Naive thymus-derived CD4-positive, alpha-beta T cell (primary cell): ENCODE measurements at regions not wholly inside any gene's neighbourhood (a gene's known extent, or its start where the extent isn't known, plus 50 kb on each side); places are given as distances from the start of the nearest gene placed in this dataset.

Experiments used
- ATAC-seq: fragments of 150-1000 bp; cut with Tn5 transposase; 2 replicates; pipeline ENCODE4 v1.10.0; 2021; ENCODE audit warnings: mild to moderate bottlenecking, moderate library complexity
- CTCF ChIA-PET: fragments of 350-600 bp; sonication (Branson Sonifier 250); formaldehyde crosslinking; loops from one replicate; lab custom pipeline; 2021; ENCODE audit warnings: antibody characterized with exemption; lab: Charles Lee
- POLR2A ChIA-PET: fragments of 350-600 bp; sonication (Branson Sonifier 250); formaldehyde crosslinking; loops from one replicate; lab custom pipeline; 2021; ENCODE audit warnings: antibody characterized with exemption, inconsistent platforms; lab: Charles Lee
- DNase-seq, 9 donors: peaks; one replicate each; pipeline versions ENCODE4 v3.0.0 to v3.0.0-alpha.2; 2020 to 2022; ENCODE audit warnings: mixed read lengths in 1 of 9
- H3K27ac ChIP-seq: one replicate; pipeline ENCODE4 v1.7.0; 2013; ENCODE audit warnings: mild to moderate bottlenecking, low read depth, low read length, moderate library complexity
- H3K27me3 ChIP-seq, 2 donors: one replicate each; pipeline ENCODE4 v1.7.0; 2013; ENCODE audit warnings: low read length in 2 of 2, mild to moderate bottlenecking in 2 of 2, moderate library complexity in 2 of 2; ENCODE audit not compliant: control insufficient read depth in 2 of 2, insufficient read depth in 2 of 2
- H3K36me3 ChIP-seq, 3 experiments: 1 replicate in 2 of 3; 2 replicates in 1 of 3; pipeline ENCODE4 v1.7.0; 2013; ENCODE audit warnings: low read length in 3 of 3, mild to moderate bottlenecking in 3 of 3, moderate library complexity in 1 of 3; ENCODE audit not compliant: insufficient read depth in 3 of 3, control insufficient read depth in 2 of 3
- H3K4me1 ChIP-seq, 2 donors: one replicate each; pipeline ENCODE4 v1.7.0; 2013; ENCODE audit warnings: low read length in 2 of 2, mild to moderate bottlenecking in 2 of 2, moderate library complexity in 1 of 2; ENCODE audit not compliant: control insufficient read depth in 2 of 2, insufficient read depth in 2 of 2
- H3K4me3 ChIP-seq: 2 replicates; pipeline ENCODE4 v1.7.0; 2013; ENCODE audit warnings: mild to moderate bottlenecking, low read length
- H3K9me3 ChIP-seq, 3 experiments: 1 replicate in 2 of 3; 2 replicates in 1 of 3; pipeline ENCODE4 v1.7.0; 2013; ENCODE audit warnings: low read length in 3 of 3; ENCODE audit not compliant: control insufficient read depth in 2 of 3
- H3K27ac Mint-ChIP-seq, 9 donors: one replicate each; pipeline ENCODE4 v1.8.0; 2020 to 2022; ENCODE audit warnings: mixed read lengths in 9 of 9, mild to moderate bottlenecking in 8 of 9, moderate library complexity in 5 of 9, inconsistent platforms in 2 of 9
- H3K27me3 Mint-ChIP-seq, 5 donors: one replicate each; pipeline ENCODE4 v1.8.0; 2021 to 2022; ENCODE audit warnings: mixed read lengths in 5 of 5, mild to moderate bottlenecking in 1 of 5
- H3K36me3 Mint-ChIP-seq, 5 donors: one replicate each; pipeline ENCODE4 v1.8.0; 2020 to 2022; ENCODE audit warnings: mixed read lengths in 5 of 5, mild to moderate bottlenecking in 3 of 5, inconsistent platforms in 1 of 5
- H3K4me1 Mint-ChIP-seq, 7 donors: one replicate each; pipeline ENCODE4 v1.8.0; 2020 to 2022; ENCODE audit warnings: mixed read lengths in 7 of 7, mild to moderate bottlenecking in 3 of 7, inconsistent platforms in 1 of 7
- H3K4me3 Mint-ChIP-seq, 10 donors: one replicate each; pipeline ENCODE4 v1.8.0; 2020 to 2022; ENCODE audit warnings: mild to moderate bottlenecking in 10 of 10, mixed read lengths in 10 of 10, moderate library complexity in 6 of 10, inconsistent platforms in 2 of 10
- H3K9me3 Mint-ChIP-seq, 11 donors: one replicate each; pipeline ENCODE4 v1.8.0; 2020 to 2022; ENCODE audit warnings: mixed read lengths in 11 of 11, mild to moderate bottlenecking in 4 of 11, inconsistent platforms in 1 of 11, moderate library complexity in 1 of 11
- intact Hi-C, 2 donors: fragments of 100-400 bp; cut with micrococcal nuclease; formaldehyde crosslinking; loops; one replicate each; pipeline ENCODE4 v1.15.1; 2023

DNA sequence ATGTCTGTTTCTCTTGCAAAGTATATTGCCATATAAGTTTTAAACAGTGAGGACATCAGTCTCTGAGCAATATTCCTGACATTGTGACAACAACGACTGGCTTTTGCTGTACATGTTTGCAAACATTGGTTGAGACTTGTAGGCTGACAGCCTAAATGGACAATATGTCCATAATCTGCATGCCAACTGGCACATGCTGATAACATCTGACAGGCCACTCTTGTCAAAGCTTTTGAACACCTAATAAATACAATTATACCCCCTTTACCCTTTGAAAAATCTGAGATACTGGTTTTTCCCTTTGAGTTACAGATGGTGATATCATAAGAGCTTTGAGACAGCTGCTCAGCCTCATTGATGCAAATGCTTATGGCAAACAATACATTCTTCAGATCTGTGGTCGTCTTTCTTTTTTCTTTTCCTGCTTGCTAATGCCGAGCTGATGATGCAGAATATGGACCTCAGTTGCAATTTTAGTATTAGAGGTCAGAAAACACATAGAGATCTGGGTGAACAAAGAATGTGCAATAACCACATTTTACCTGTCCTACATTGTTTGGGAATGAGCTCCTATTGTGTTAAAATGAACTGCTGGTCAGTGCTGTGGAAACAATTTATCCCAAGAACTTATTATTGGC is 114.9 kb downstream of the RFC3 start:
- Histone ChIP-seq H3K27ac (no peak overlapping the region), H3K4me3 (no peak overlapping the region), H3K9me3 (no peaks in the 10 kb centered on the region), H3K36me3 (no peaks in the 10 kb centered on the region), H3K27me3 (no peaks in the 10 kb centered on the region), H3K4me1 (no peaks in the 10 kb centered on the region)
- H3K4me3 Mint-ChIP-seq, result no peak overlapping the region
- ChIA-PET POLR2A (no interaction called here), CTCF (no interaction called here)
- ATAC-seq (no peak), DNase-seq (no peak)
- intact Hi-C loops, result loop anchor here in 1 of 2 donors (2.0 kb wide), 1 partner anchor 1224 kb away; no protein-coding TSS in a partner anchor
- no peaks in the 10 kb centered on the region for H3K27me3 Mint-ChIP-seq
- H3K9me3 Mint-ChIP-seq, result no peaks in the 10 kb centered on the region
- no peaks in the 10 kb centered on the region for H3K36me3 Mint-ChIP-seq
- H3K27ac Mint-ChIP-seq, result no peak overlapping the region
- no peaks in the 10 kb centered on the region for H3K4me1 Mint-ChIP-seq

DNA sequence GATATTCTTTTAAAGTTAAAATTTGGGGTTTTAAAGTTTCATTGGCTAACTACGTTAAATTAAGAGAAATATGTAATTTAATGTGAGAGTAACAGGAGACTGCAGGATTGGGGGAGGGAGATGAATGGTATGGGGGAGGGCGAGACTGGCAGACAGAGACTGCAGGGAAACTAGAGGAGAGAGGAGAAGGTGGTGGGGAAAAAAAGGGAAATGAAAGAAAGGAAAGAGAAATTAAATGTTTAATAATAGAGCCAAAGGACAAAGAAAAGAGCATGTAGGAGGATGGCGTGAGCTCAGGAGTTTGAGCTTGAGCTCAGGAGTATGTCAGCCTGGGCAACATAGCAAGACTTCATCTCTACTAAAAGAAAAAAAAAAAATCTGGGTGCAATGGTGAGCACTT is 115.9 kb downstream of the RFC3 start:
- Mint-ChIP-seq H3K27me3 (no peaks in the 10 kb centered on the region), H3K36me3 (no peaks in the 10 kb centered on the region), H3K4me1 (no peaks in the 10 kb centered on the region), H3K4me3 (no peak overlapping the region), H3K27ac (no peak overlapping the region), H3K9me3 (no peaks in the 10 kb centered on the region)
- no peaks in the 10 kb centered on the region for H3K4me1 ChIP-seq
- H3K27me3 ChIP-seq, result no peaks in the 10 kb centered on the region
- ATAC-seq (no peak), DNase-seq (no peak)
- CTCF ChIA-PET, result no interaction called here
- H3K27ac ChIP-seq, result no peak overlapping the region
- POLR2A ChIA-PET, result no interaction called here
- no peaks in the 10 kb centered on the region for H3K36me3 ChIP-seq
- no peaks in the 10 kb centered on the region for H3K9me3 ChIP-seq
- H3K4me3 ChIP-seq, result no peak overlapping the region
- intact Hi-C loops, result loop anchor here in 1 of 2 donors (2.0 kb wide), 1 partner anchor 1223 kb away; no protein-coding TSS in a partner anchor

DNA sequence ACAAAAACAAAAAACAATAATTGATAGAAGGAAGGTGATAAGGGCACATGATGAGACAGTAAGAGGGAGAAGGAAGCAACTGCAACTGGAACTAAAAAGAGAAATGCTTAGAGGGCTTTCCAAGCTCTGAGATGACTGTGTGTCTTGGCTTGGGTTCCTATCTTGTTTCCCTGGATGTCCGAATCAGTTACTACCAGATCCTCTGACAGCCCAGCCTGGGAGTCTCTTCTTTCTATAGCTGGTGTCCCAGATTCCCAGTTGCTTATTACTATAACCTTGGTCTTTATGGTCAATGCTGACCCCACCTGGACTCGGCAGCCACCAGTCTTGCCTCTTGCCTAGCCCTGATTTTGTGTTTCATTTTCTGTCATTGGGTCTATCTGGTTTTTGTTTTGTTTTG is 116.4 kb downstream of the RFC3 start:
- intact Hi-C loops, result no loop called here
- Mint-ChIP-seq H3K4me3 (no peak overlapping the region), H3K9me3 (no peaks in the 10 kb centered on the region), H3K27me3 (no peaks in the 10 kb centered on the region), H3K36me3 (no peaks in the 10 kb centered on the region), H3K27ac (no peak overlapping the region), H3K4me1 (no peaks in the 10 kb centered on the region)
- no peak overlapping the region for H3K4me3 ChIP-seq
- ATAC-seq, result no peak
- no peaks in the 10 kb centered on the region for H3K27me3 ChIP-seq
- no peaks in the 10 kb centered on the region for H3K9me3 ChIP-seq
- H3K36me3 ChIP-seq, result no peaks in the 10 kb centered on the region
- no peak for DNase-seq
- CTCF ChIA-PET, result no interaction called here
- H3K27ac ChIP-seq, result no peak overlapping the region
- POLR2A ChIA-PET, result no interaction called here
- H3K4me1 ChIP-seq, result no peaks in the 10 kb centered on the region

DNA sequence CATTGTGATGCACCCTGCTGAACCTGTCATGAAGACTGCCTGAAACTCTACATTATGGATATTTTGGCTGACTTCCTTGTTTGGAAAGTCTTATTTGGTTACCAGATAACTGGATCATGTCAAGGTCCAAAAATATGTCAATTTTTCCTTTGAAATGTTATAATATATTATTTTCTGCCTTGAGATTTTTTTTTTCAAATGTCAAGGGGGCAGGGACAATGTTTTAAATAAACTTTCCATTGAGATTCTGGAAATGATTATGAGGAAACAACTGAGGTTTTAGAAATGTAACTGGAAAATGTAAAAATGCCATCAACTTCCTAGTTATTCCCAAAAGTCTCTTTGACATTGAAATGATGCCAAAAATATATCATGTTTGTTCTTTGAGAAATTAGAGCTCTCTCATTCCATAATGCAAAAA is 117.0 kb downstream of the RFC3 start:
- CTCF ChIA-PET, result no interaction called here
- no peaks in the 10 kb centered on the region for H3K27me3 Mint-ChIP-seq
- Histone ChIP-seq H3K36me3 (no peaks in the 10 kb centered on the region), H3K27ac (no peak overlapping the region), H3K27me3 (no peaks in the 10 kb centered on the region), H3K9me3 (no peaks in the 10 kb centered on the region), H3K4me1 (no peaks in the 10 kb centered on the region), H3K4me3 (no peak overlapping the region)
- H3K27ac Mint-ChIP-seq, result no peak overlapping the region
- no peaks in the 10 kb centered on the region for H3K36me3 Mint-ChIP-seq
- POLR2A ChIA-PET, result no interaction called here
- ATAC-seq (no peak), DNase-seq (no peak)
- intact Hi-C loops, result no loop called here
- no peaks in the 10 kb centered on the region for H3K4me1 Mint-ChIP-seq
- H3K4me3 Mint-ChIP-seq, result no peak overlapping the region
- H3K9me3 Mint-ChIP-seq, result no peaks in the 10 kb centered on the region

DNA sequence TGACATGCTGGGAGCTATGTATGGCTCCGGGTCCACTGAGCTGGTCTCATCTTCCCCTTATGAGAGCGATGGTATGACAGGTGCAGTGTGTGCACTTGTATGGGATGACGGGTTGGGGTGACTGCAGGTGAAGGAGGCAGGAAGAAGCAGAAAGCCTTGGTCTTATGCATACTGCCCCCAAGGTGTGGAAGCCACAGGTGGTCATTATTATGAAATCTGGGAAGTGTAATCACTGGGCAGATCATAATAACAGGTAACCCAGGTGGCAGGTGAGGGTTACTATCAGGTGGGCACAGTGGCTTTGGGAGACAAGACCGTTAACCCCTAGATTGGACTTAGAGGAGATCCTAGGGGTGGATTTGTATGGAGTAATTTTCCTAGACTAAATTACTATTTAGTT is 118.0 kb downstream of the RFC3 start:
- CTCF ChIA-PET, result no interaction called here

DNA sequence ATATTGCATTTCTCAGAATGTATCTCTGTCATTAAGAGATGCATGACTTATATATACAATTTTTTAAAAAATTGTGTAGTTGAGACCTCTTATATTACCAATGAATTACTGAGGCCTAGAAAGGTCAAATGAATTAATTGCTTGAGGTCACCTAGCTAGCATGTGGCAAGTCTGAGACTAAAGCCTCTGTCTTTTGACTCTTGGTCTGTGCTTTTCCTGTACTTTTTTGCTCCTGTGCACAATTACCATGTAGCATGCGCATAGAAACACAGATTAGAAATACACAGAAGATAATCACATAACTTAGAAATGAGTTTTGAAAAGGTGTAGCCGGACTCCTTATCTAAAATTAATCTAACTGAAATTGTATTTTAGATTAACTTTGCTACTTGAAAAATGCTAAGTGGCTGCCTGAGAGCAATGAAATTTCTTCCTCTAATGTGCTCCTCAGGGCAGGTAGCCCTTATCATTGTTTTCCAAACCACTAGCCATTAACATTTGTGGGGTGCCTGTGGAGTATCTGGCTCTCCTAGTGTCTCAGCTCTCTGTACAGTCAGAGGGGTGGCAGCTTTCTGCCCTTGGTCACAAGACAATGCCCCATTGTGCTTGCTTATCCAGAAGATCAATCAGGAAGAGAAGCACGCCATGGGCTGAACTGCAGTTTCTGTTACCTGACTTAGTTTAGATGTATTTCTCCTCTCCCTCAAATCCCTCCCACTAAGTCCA is 119.6 kb downstream of the RFC3 start:
- POLR2A ChIA-PET, result no interaction called here
- no peak overlapping the region for H3K4me3 Mint-ChIP-seq

More for the DNA sequence above, 118.0 kb downstream of the RFC3 start:
- Histone ChIP-seq H3K36me3 (no peaks in the 10 kb centered on the region), H3K27me3 (no peaks in the 10 kb centered on the region), H3K9me3 (no peaks in the 10 kb centered on the region), H3K4me1 (no peaks in the 10 kb centered on the region), H3K4me3 (no peak overlapping the region), H3K27ac (no peak overlapping the region)
- no peak for DNase-seq
- peaks cover 0 to 1% (median 0%) of the 10 kb centered on the region in 11 donors for H3K9me3 Mint-ChIP-seq
- intact Hi-C loops, result no loop called here
- H3K27ac Mint-ChIP-seq, result no peak overlapping the region
- no peaks in the 10 kb centered on the region for H3K4me1 Mint-ChIP-seq
- ATAC-seq, result no peak
- no peak overlapping the region for H3K4me3 Mint-ChIP-seq
- POLR2A ChIA-PET, result no interaction called here
- H3K36me3 Mint-ChIP-seq, result no peaks in the 10 kb centered on the region
- no peaks in the 10 kb centered on the region for H3K27me3 Mint-ChIP-seq

DNA sequence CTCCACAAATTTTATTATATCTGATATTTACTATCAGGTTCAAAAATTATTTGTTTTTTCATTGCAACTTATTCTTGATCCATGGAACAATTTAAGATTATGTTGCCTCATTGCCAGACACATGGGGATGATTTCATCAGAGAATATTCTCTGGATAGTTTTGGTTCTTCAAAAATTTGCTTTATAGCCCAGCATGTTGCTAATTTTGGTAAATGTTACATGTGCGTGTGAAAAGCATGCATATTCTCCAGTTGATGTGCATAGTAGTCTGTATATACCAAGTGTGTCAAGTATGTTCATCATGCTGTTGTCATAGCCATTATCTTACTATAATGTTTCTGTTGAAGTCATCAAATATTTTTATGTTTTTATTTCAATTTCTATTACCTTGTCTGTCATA is 122.3 kb downstream of the RFC3 start:
- H3K4me1 ChIP-seq, result no peaks in the 10 kb centered on the region
- H3K27me3 ChIP-seq, result no peaks in the 10 kb centered on the region
- ChIA-PET POLR2A (no interaction called here), CTCF (no interaction called here)
- no peaks in the 10 kb centered on the region for H3K36me3 ChIP-seq
- no peak for DNase-seq
- no peaks in the 10 kb centered on the region for H3K4me1 Mint-ChIP-seq
- no peak overlapping the region for H3K4me3 Mint-ChIP-seq
- no peak overlapping the region for H3K27ac ChIP-seq
- intact Hi-C loops, result no loop called here
- peaks cover 0 to 1% (median 0%) of the 10 kb centered on the region in 11 donors for H3K9me3 Mint-ChIP-seq
- H3K27ac Mint-ChIP-seq, result no peak overlapping the region
- H3K9me3 ChIP-seq, result no peaks in the 10 kb centered on the region
- H3K36me3 Mint-ChIP-seq, result peaks cover 0 to 11% (median 0%) of the 10 kb centered on the region in 5 donors
- H3K27me3 Mint-ChIP-seq, result no peaks in the 10 kb centered on the region
- H3K4me3 ChIP-seq, result no peak overlapping the region
- no peak for ATAC-seq

More for the DNA sequence above, 119.6 kb downstream of the RFC3 start:
- H3K27me3 ChIP-seq, result no peaks in the 10 kb centered on the region
- H3K36me3 ChIP-seq, result no peaks in the 10 kb centered on the region
- H3K27me3 Mint-ChIP-seq, result no peaks in the 10 kb centered on the region
- no peaks in the 10 kb centered on the region for H3K4me1 Mint-ChIP-seq
- H3K36me3 Mint-ChIP-seq, result no peaks in the 10 kb centered on the region
- DNase-seq (no peak), ATAC-seq (no peak)
- intact Hi-C loops, result no loop called here
- H3K4me1 ChIP-seq, result no peaks in the 10 kb centered on the region
- H3K27ac Mint-ChIP-seq, result no peak overlapping the region
- no peaks in the 10 kb centered on the region for H3K9me3 ChIP-seq
- CTCF ChIA-PET, result no interaction called here
- H3K4me3 ChIP-seq, result no peak overlapping the region
- no peak overlapping the region for H3K27ac ChIP-seq
- H3K9me3 Mint-ChIP-seq, result peaks cover 0 to 1% (median 0%) of the 10 kb centered on the region in 11 donors
